ENCODE measurements at regions not wholly inside any gene's neighbourhood (a gene's known extent, or its start where the extent isn't known, plus 50 kb on each side); places are given as distances from the start of the nearest gene placed in this dataset.

- TF ChIP-seq TCF7 (CRISPR knock-in tag; IDR thresholded peaks at IDR 0.05; ENCODE audit: low read depth) (no peak), CTCF (IDR thresholded peaks at IDR 0.05) (no peak), NFYB (CRISPR knock-in tag; conservative IDR thresholded peaks at IDR 0.05; ENCODE audit: low read depth) (no peak), CREM (CRISPR knock-in tag; IDR thresholded peaks at IDR 0.05) (no peak), ZNF121 (CRISPR knock-in tag; IDR thresholded peaks at IDR 0.05) (no peak), NFE2L1 (CRISPR knock-in tag; IDR thresholded peaks at IDR 0.05) (no peak), ZNF263 (CRISPR knock-in tag; IDR thresholded peaks at IDR 0.05; ENCODE audit: low read depth) (no peak), NR1H2 (CRISPR knock-in tag; IDR thresholded peaks at IDR 0.05) (no peak), AR (CRISPR knock-in tag; IDR thresholded peaks at IDR 0.05) (no peak)
Observed at GRCh38 chr4:126123611-126124325, 809.0 kb downstream of the FAT4 start.
